ENCODE measurements at regions not wholly inside any gene's neighbourhood (a gene's known extent, or its start where the extent isn't known, plus 50 kb on each side); places are given as distances from the start of the nearest gene placed in this dataset.

DNA sequence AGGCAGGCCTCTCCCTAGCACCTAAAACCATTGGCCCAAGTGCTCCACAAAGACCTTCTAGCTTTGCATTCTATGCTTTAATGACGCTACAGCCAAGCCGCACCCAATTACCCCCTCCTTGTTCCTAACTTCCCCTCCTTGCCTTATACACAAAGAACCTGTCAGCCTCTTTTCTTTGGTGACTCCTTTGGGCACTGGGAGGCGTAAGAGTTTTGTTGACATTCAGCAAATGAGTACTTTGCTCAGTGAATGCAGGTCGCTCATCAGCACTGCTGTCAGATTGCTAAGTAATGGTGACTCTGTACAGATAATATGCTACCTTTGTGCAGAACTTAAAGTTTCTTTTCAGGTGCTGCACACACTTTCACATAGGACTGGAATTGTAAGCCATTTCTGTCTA is 187.6 kb upstream of the FAM78B start:
- no peak for TF ChIP-seq EZH2 (IDR thresholded peaks at IDR 0.05; ENCODE audit: insufficient read depth, poor library complexity, severe bottlenecking)
- no peak for TF ChIP-seq EZH2phosphoT487 (IDR thresholded peaks at IDR 0.05; ENCODE audit: insufficient read depth, low read depth)

Measured in GM23248 (cell line).